Body of pancreas (tissue), 4 donors: ENCODE measurements at regions not wholly inside any gene's neighbourhood (a gene's known extent, or its start where the extent isn't known, plus 50 kb on each side); places are given as distances from the start of the nearest gene placed in this dataset.

Source experiments
- ATAC-seq: fragments of 150-250 bp; one replicate; pipeline ENCODE4 v1.9.1; 2016
- DNase-seq, 4 donors: peaks; one replicate each; pipeline ENCODE4 v3.0.0-alpha.2; 2019
- H3K27ac ChIP-seq, 4 donors: fragments of 200-600 bp; sonication (generic); 1 replicate in 3 of 4; 2 replicates in 1 of 4; pipeline versions ENCODE4 v1.5.1 to v1.6.1; 2016 to 2019; ENCODE audit warnings: mild to moderate bottlenecking in 1 of 4, mixed read lengths in 1 of 4, moderate library complexity in 1 of 4
- H3K27me3 ChIP-seq, 2 donors: fragments of 200-600 bp; sonication (generic); one replicate each; pipeline ENCODE4 v1.6.0; 2016; ENCODE audit warnings: mild to moderate bottlenecking in 1 of 2
- H3K36me3 ChIP-seq, 2 donors: fragments of 200-600 bp; sonication (generic); replicated peaks in 1 of 2; 2 replicates each; pipeline ENCODE4 v1.5.1; 2016; ENCODE audit warnings: low read depth in 2 of 2; ENCODE audit not compliant: insufficient read depth in 1 of 2
- H3K4me1 ChIP-seq: fragments of 200-600 bp; sonication (generic); one replicate; pipeline ENCODE4 v1.6.0; 2016
- H3K4me3 ChIP-seq, 2 donors: fragments of 200-600 bp; sonication (generic); 1 replicate in 1 of 2; 2 replicates in 1 of 2; pipeline ENCODE4 v1.5.1; 2016 to 2019
- H3K9me3 ChIP-seq, 3 donors: fragments of 200-600 bp; sonication (generic); 1 replicate in 2 of 3; 2 replicates in 1 of 3; pipeline ENCODE4 v1.5.1; 2016
- POLR2A ChIP-seq, 3 donors: fragments of 450-650 bp; IDR thresholded peaks; one replicate each; pipeline ENCODE4 v1.6.1; 2016; ENCODE audit warnings: antibody characterized with exemption in 3 of 3, mild to moderate bottlenecking in 2 of 3
- WGBS, 2 donors: methylation state at CpG; one replicate each; pipeline ENCODE4 v1.1.5; 2017; 5-methylcytosine and 5-hydroxymethylcytosine counted together
- intact Hi-C: fragments of 100-400 bp; cut with DNase I; formaldehyde crosslinking; loops from one replicate; pipeline ENCODE4 v1.15.1; 2023
- TF ChIP-seq, protein P1 (sequence below), 7 experiments: fragments of 450-650 bp in 4 of 7; fragments of 200-600 bp in 3 of 7; sonication (generic) in 3 of 7; IDR thresholded peaks; one replicate each; pipeline ENCODE4 v1.5.1; 2016 to 2019; ENCODE audit warnings: antibody characterized with exemption in 7 of 7

DNA sequence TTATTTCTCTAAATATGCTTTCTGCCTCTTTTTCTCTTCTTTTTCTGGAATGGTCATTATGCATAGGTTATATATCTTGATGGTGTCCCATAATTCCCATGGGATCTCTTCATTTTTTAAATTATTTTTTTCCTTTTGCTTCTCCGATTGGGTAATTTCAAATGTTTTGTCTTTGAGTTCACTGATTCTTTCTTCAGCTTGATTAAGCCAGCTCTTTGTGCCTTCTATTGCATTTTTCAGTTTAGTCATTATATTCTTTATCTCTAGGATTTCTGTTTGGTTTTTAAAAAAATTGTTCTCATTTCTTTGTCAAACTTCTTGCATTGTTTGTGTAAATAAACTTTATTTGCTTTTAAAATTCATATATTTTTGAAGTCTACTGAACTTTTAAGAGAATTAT lies 251.1 kb downstream of the INSIG2 start:
- intact Hi-C loops = no loop called here
- WGBS, 2 donors = 96% methylated on average over 1 of the region's 1 CpG
- no peaks in the 10 kb centered on the region for H3K36me3 ChIP-seq
- no peak for ATAC-seq
- no peaks in the 10 kb centered on the region for H3K9me3 ChIP-seq
- H3K27me3 ChIP-seq = no peaks in the 10 kb centered on the region
- H3K4me3 ChIP-seq = no peak overlapping the region
- H3K27ac ChIP-seq = no peak overlapping the region
- DNase-seq = no peak
- TF ChIP-seq, protein P1, sequence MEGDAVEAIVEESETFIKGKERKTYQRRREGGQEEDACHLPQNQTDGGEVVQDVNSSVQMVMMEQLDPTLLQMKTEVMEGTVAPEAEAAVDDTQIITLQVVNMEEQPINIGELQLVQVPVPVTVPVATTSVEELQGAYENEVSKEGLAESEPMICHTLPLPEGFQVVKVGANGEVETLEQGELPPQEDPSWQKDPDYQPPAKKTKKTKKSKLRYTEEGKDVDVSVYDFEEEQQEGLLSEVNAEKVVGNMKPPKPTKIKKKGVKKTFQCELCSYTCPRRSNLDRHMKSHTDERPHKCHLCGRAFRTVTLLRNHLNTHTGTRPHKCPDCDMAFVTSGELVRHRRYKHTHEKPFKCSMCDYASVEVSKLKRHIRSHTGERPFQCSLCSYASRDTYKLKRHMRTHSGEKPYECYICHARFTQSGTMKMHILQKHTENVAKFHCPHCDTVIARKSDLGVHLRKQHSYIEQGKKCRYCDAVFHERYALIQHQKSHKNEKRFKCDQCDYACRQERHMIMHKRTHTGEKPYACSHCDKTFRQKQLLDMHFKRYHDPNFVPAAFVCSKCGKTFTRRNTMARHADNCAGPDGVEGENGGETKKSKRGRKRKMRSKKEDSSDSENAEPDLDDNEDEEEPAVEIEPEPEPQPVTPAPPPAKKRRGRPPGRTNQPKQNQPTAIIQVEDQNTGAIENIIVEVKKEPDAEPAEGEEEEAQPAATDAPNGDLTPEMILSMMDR (IDR thresholded peaks at IDR 0.05) = no peak
- TF ChIP-seq POLR2A (IDR thresholded peaks at IDR 0.05) = no peak
- H3K4me1 ChIP-seq = no peaks in the 10 kb centered on the region

DNA sequence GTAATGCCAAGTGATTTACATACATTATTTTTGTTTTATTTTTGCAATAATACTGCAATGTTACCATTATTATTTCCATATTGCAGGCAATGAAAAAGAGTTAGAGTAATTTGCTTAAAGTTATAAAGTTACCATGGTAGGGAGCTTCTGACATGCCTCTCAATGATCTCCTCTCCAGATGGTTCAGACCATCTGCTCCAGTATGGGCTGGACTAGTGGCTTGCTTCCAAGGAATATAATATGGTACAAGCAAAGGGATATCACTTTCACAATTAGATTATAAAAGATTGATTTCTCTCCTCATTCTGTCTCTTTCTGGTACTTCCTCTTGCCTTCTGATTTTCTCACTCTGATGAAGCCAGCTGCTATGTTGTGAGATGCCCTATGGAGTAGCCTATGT lies 245.4 kb downstream of the INSIG2 start:
- H3K27me3 ChIP-seq = no peaks in the 10 kb centered on the region
- no peaks in the 10 kb centered on the region for H3K36me3 ChIP-seq
- H3K4me3 ChIP-seq = no peak overlapping the region
- ATAC-seq (no peak), DNase-seq (no peak)
- H3K4me1 ChIP-seq = no peaks in the 10 kb centered on the region
- no peak overlapping the region for H3K27ac ChIP-seq
- no peaks in the 10 kb centered on the region for H3K9me3 ChIP-seq
- intact Hi-C loops = no loop called here
- TF ChIP-seq POLR2A (IDR thresholded peaks at IDR 0.05) = no peak
- TF ChIP-seq, protein P1 (IDR thresholded peaks at IDR 0.05) = no peak

DNA sequence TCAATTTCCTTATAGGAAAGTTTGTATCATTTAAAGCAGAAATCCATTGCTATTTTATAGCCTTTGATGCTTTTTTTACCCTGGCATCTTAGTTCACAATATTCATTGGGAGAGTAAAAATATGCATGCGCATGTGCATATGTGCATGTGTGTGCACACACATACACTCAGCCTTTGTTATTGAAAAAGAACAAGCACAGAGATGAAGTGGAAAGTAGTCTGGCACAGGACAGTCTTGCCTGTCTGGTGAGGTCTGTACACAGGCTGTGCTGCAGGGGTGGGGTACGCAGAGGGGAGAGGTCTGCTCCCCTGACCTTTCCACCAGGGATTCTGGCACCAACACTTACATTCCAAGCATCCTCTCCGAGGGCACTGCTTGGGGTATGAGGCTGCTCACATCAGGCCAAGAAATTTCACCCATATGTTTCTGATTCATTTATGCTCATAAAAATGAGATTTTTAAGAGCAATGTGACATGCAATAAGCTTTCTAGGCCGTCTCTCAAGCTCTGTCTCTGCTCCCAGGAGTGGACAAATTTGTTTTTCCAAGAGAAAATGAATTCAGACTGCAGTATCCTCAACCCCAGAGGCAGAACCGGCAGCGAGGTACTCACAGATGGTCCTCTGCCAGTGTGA lies 237.2 kb downstream of the INSIG2 start:
- no peaks in the 10 kb centered on the region for H3K4me1 ChIP-seq
- no peak for ATAC-seq
- H3K27ac ChIP-seq = no peak overlapping the region
- intact Hi-C loops = no loop called here
- H3K27me3 ChIP-seq = no peaks in the 10 kb centered on the region
- no peak for TF ChIP-seq POLR2A (IDR thresholded peaks at IDR 0.05)
- TF ChIP-seq, protein P1 (IDR thresholded peaks at IDR 0.05) = no peak
- H3K36me3 ChIP-seq = no peaks in the 10 kb centered on the region
- H3K4me3 ChIP-seq = no peak overlapping the region
- DNase-seq = no peak
- 74% methylated on average over 6 of the region's 6 CpGs for WGBS, 2 donors
- no peaks in the 10 kb centered on the region for H3K9me3 ChIP-seq

DNA sequence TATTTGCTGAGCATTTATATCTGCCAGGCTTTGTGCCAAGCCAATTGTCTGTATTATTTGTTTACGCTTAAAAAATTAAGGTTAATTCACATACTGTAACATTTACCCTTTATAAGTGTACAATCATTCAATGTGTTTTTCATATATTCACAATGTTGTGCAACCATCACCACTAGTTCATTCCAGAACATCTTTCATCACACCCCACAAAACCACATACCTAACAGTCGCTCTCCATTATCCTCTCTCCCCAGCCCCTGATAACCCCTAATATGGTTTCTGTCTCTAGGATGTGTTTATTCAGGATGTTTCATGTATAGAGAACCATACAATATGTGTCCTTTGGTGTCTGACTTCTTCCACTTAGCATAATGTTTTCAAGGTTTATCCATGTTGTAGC lies 234.1 kb downstream of the INSIG2 start:
- intact Hi-C loops = no loop called here
- 60 to 70% methylated on average over 2 of the region's 2 CpGs for WGBS, 2 donors

More for the DNA sequence above, 234.1 kb downstream of the INSIG2 start:
- no peak for TF ChIP-seq POLR2A (IDR thresholded peaks at IDR 0.05)
- TF ChIP-seq, protein P1 (IDR thresholded peaks at IDR 0.05) = no peak
- no peaks in the 10 kb centered on the region for H3K9me3 ChIP-seq
- no peak overlapping the region for H3K4me3 ChIP-seq
- no peak overlapping the region for H3K27ac ChIP-seq
- no peaks in the 10 kb centered on the region for H3K27me3 ChIP-seq
- H3K4me1 ChIP-seq = no peaks in the 10 kb centered on the region
- DNase-seq = no peak
- H3K36me3 ChIP-seq = no peaks in the 10 kb centered on the region
- no peak for ATAC-seq
